DMS153 treated with DMSO at 0.1 percent for 48 hours (cell line): ENCODE measurements at regions not wholly inside any gene's neighbourhood (a gene's known extent, or its start where the extent isn't known, plus 50 kb on each side); places are given as distances from the start of the nearest gene placed in this dataset.
"Not testable (repeated sequence)": the region's sequence is repeated elsewhere in the genome, so short reads cannot be mapped to it uniquely, and the experiment has no call there.

Experiments used
- DNase-seq: peaks from one replicate; lab custom pipeline; 2025; ENCODE audit not compliant: unreplicated experiment; lab: John Stamatoyannopoulos, UW

GRCh38 chrX:74251006-74251930 is 52.7 kb upstream of the ZCCHC13 start:
- DNase-seq = no peak

- no peak for DNase-seq
These were observed 53.4 kb upstream of the ZCCHC13 start for GRCh38 chrX:74250574-74250973.

GRCh38 chrX:74249963-74250362 is 54.0 kb upstream of the ZCCHC13 start:
- DNase-seq = no peak

- DNase-seq = no peak
These were observed 55.1 kb upstream of the ZCCHC13 start for GRCh38 chrX:74248889-74249288.

- DNase-seq = no peak
These were observed 57.5 kb upstream of the ZCCHC13 start for GRCh38 chrX:74246524-74246923.

- DNase-seq = no peak
These were observed 61.4 kb upstream of the ZCCHC13 start for GRCh38 chrX:74242484-74243138.

GRCh38 chrX:74242050-74242449 is 61.9 kb upstream of the ZCCHC13 start:
- no peak for DNase-seq

- no peak for DNase-seq
These were observed 65.2 kb upstream of the ZCCHC13 start for GRCh38 chrX:74238771-74239170.

GRCh38 chrX:74234818-74235217 is 69.2 kb upstream of the ZCCHC13 start:
- no peak for DNase-seq

- no peak for DNase-seq
These were observed 71.1 kb upstream of the ZCCHC13 start for GRCh38 chrX:74232859-74233258.

GRCh38 chrX:74231625-74232024 is 72.4 kb upstream of the ZCCHC13 start:
- DNase-seq = no peak

GRCh38 chrX:74230094-74230493 is 73.9 kb upstream of the ZCCHC13 start:
- DNase-seq = no peak

GRCh38 chrX:74225111-74225510 is 78.9 kb upstream of the ZCCHC13 start:
- no peak for DNase-seq

GRCh38 chrX:74220277-74220676 is 83.7 kb upstream of the ZCCHC13 start:
- no peak for DNase-seq

- no peak for DNase-seq
These were observed 85.1 kb upstream of the ZCCHC13 start for GRCh38 chrX:74218895-74219294.

GRCh38 chrX:74216421-74216820 is 87.6 kb upstream of the ZCCHC13 start:
- no peak for DNase-seq

- DNase-seq = no peak
These were observed 92.1 kb upstream of the ZCCHC13 start for GRCh38 chrX:74211911-74212310.

GRCh38 chrX:74207539-74207938 is 96.4 kb upstream of the ZCCHC13 start:
- DNase-seq = no peak

GRCh38 chrX:74195605-74196004 is 108.4 kb upstream of the ZCCHC13 start:
- no peak for DNase-seq

- DNase-seq = no peak
These were observed 108.9 kb upstream of the ZCCHC13 start for GRCh38 chrX:74195120-74195519.

GRCh38 chrX:74187211-74187610 is 116.8 kb upstream of the ZCCHC13 start:
- DNase-seq = no peak

- not testable (repeated sequence) for DNase-seq
These were observed 120.9 kb upstream of the ZCCHC13 start for GRCh38 chrX:74183047-74183446.
